ENCODE measurements at regions not wholly inside any gene's neighbourhood (a gene's known extent, or its start where the extent isn't known, plus 50 kb on each side); places are given as distances from the start of the nearest gene placed in this dataset.

DNA sequence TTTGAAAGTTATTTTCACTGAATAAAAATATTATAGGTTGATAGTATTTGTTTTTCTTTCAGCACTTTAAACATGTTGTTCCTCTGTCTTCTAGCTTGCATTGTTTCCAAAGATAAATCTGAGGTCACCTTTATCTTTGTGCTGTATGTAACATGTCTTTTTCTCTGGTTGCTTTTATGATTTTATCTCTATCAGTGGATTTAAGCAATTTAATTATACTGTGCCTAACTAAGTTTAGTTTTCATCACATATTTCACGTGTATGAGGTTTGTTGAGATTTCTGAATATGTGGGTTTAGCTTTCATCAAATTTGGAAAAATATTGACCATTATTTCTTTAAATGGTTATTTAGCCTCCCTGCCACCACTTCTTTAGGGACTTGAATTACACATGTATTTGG is 214.5 kb downstream of the SNX18 start:
- Mint-ChIP-seq H3K4me1 (peaks cover 0 to 4% of the 10 kb centered on the region in 2 donors), H3K9me3 (no peaks in the 10 kb centered on the region), H3K36me3 (no peaks in the 10 kb centered on the region), H3K4me3 (no peak overlapping the region), H3K27ac (no peak overlapping the region), H3K27me3 (ENCODE audit: low read depth in 2 of 2) (peaks cover 3 to 8% of the 10 kb centered on the region in 2 donors)
- Histone ChIP-seq H3K27ac (ENCODE audit: low read length) (no peak overlapping the region), H3K4me3 (ENCODE audit: low read length) (no peak overlapping the region), H3K27me3 (ENCODE audit: control insufficient read depth, insufficient read depth, low read length) (no peaks in the 10 kb centered on the region), H3K9me3 (ENCODE audit: control insufficient read depth, insufficient read depth, low read length) (no peaks in the 10 kb centered on the region), H3K4me1 (ENCODE audit: control insufficient read depth, insufficient read depth, low read length) (no peaks in the 10 kb centered on the region), H3K36me3 (ENCODE audit: control insufficient read depth, insufficient read depth, low read length) (no peaks in the 10 kb centered on the region)
- DNase-seq (no peak), ATAC-seq (no peak)
- no CpG with 5 or more reads among the region's 1 CpG for WGBS (ENCODE audit: insufficient coverage)
- no peak for TF ChIP-seq CTCF (IDR thresholded peaks at IDR 0.05)
- intact Hi-C loops (cut with micrococcal nuclease), result no loop called here

GRCh38 chr5:54728588-54728915 is 211.0 kb downstream of the SNX18 start:
- no peak for DNase-seq
- Mint-ChIP-seq H3K27ac (no peak overlapping the region), H3K4me3 (no peak overlapping the region), H3K27me3 (ENCODE audit: low read depth in 2 of 2) (peaks cover 3 to 8% of the 10 kb centered on the region in 2 donors), H3K9me3 (no peaks in the 10 kb centered on the region), H3K36me3 (no peaks in the 10 kb centered on the region), H3K4me1 (peaks cover 4 to 5% of the 10 kb centered on the region in 2 donors)
- Histone ChIP-seq H3K36me3 (ENCODE audit: control insufficient read depth, insufficient read depth, low read length) (no peaks in the 10 kb centered on the region), H3K4me3 (ENCODE audit: low read length) (no peak overlapping the region), H3K27me3 (ENCODE audit: control insufficient read depth, insufficient read depth, low read length) (no peaks in the 10 kb centered on the region), H3K9me3 (ENCODE audit: control insufficient read depth, insufficient read depth, low read length) (no peaks in the 10 kb centered on the region), H3K4me1 (ENCODE audit: control insufficient read depth, insufficient read depth, low read length) (no peaks in the 10 kb centered on the region), H3K27ac (ENCODE audit: low read length) (no peak overlapping the region)
- intact Hi-C loops (cut with micrococcal nuclease), result no loop called here
- TF ChIP-seq CTCF (IDR thresholded peaks at IDR 0.05), result no peak
- WGBS (ENCODE audit: insufficient coverage), result 100% methylated on average over 1 of the region's 1 CpG
- ATAC-seq, result no peak

- no peak for DNase-seq
- intact Hi-C loops (cut with micrococcal nuclease), result no loop called here
- no peaks in the 10 kb centered on the region for H3K4me1 ChIP-seq (ENCODE audit: control insufficient read depth, insufficient read depth, low read length)
- peaks cover 3% of the 10 kb centered on the region for H3K9me3 ChIP-seq (ENCODE audit: control insufficient read depth, insufficient read depth, low read length)
- H3K4me3 ChIP-seq (ENCODE audit: low read length), result no peak overlapping the region
- H3K4me1 Mint-ChIP-seq, result peaks cover 4 to 10% of the 10 kb centered on the region in 2 donors
- no peak for TF ChIP-seq CTCF (IDR thresholded peaks at IDR 0.05)
- 64% methylated on average over 2 of the region's 2 CpGs for WGBS (ENCODE audit: insufficient coverage)
- H3K27me3 ChIP-seq (ENCODE audit: control insufficient read depth, insufficient read depth, low read length), result no peaks in the 10 kb centered on the region
- no peak for ATAC-seq
- no peak overlapping the region for H3K27ac ChIP-seq (ENCODE audit: low read length)
- H3K4me3 Mint-ChIP-seq, result no peak overlapping the region
- no peaks in the 10 kb centered on the region for H3K36me3 ChIP-seq (ENCODE audit: control insufficient read depth, insufficient read depth, low read length)
- no peaks in the 10 kb centered on the region for H3K36me3 Mint-ChIP-seq
- peaks cover 0 to under 1% of the 10 kb centered on the region in 2 donors for H3K9me3 Mint-ChIP-seq
- no peak overlapping the region for H3K27ac Mint-ChIP-seq
- H3K27me3 Mint-ChIP-seq (ENCODE audit: low read depth in 2 of 2), result peaks cover 6 to 8% of the 10 kb centered on the region in 2 donors
Observed at GRCh38 chr5:54727874-54728587, 210.5 kb downstream of the SNX18 start.
